Activated CD4-positive, alpha-beta T cell treated with anti-CD3 and anti-CD28 coated beads, Interleukin-2, amount 50 U/mL, for 16 hours (primary cell): ENCODE measurements at regions not wholly inside any gene's neighbourhood (a gene's known extent, or its start where the extent isn't known, plus 50 kb on each side); places are given as distances from the start of the nearest gene placed in this dataset.
"Not testable (repeated sequence)": the region's sequence is repeated elsewhere in the genome, so short reads cannot be mapped to it uniquely, and the experiment has no call there.

Source experiments
- DNase-seq: peaks from one replicate; pipeline ENCODE4 v3.0.0-alpha.2; 2020

- no peak for DNase-seq
Observed at GRCh38 chr4:11116940-11117339, 311.8 kb downstream of the HS3ST1 start.

- no peak for DNase-seq
Observed at GRCh38 chr4:11111876-11112275, 316.8 kb downstream of the HS3ST1 start.

GRCh38 chr4:11111370-11111769 is 317.3 kb downstream of the HS3ST1 start:
- no peak for DNase-seq

- DNase-seq, result no peak
Observed at GRCh38 chr4:11106759-11107158, 321.9 kb downstream of the HS3ST1 start.

- no peak for DNase-seq
Observed at GRCh38 chr4:11106190-11106589, 322.5 kb downstream of the HS3ST1 start.

- no peak for DNase-seq
Observed at GRCh38 chr4:11105715-11106114, 323.0 kb downstream of the HS3ST1 start.

GRCh38 chr4:11098461-11098860 is 330.2 kb downstream of the HS3ST1 start:
- DNase-seq, result no peak

GRCh38 chr4:11097725-11098124 is 331.0 kb downstream of the HS3ST1 start:
- no peak for DNase-seq

- no peak for DNase-seq
Observed at GRCh38 chr4:11081006-11081405, 347.7 kb downstream of the HS3ST1 start.

- DNase-seq, result no peak
Observed at GRCh38 chr4:11079171-11079570, 349.5 kb downstream of the HS3ST1 start.

- no peak for DNase-seq
Observed at GRCh38 chr4:11074581-11075241, 354.0 kb downstream of the HS3ST1 start.

GRCh38 chr4:11073621-11074051 is 355.1 kb downstream of the HS3ST1 start:
- no peak for DNase-seq

GRCh38 chr4:11072999-11073398 is 355.7 kb downstream of the HS3ST1 start:
- no peak for DNase-seq

GRCh38 chr4:11072463-11072862 is 356.2 kb downstream of the HS3ST1 start:
- DNase-seq, result no peak

- no peak for DNase-seq
Observed at GRCh38 chr4:11070813-11071212, 357.9 kb downstream of the HS3ST1 start.

- DNase-seq, result no peak
Observed at GRCh38 chr4:11069581-11070211, 359.0 kb downstream of the HS3ST1 start.

GRCh38 chr4:11069083-11069482 is 359.6 kb downstream of the HS3ST1 start:
- no peak for DNase-seq

- DNase-seq, result not testable (repeated sequence)
Observed at GRCh38 chr4:11066584-11066983, 362.1 kb downstream of the HS3ST1 start.

GRCh38 chr4:11060637-11061036 is 368.1 kb downstream of the HS3ST1 start:
- DNase-seq, result not testable (repeated sequence)

- DNase-seq, result not testable (repeated sequence)
Observed at GRCh38 chr4:11054937-11055336, 370.4 kb upstream of the CLNK start.

- no peak for DNase-seq
Observed at GRCh38 chr4:11053601-11054220, 369.1 kb upstream of the CLNK start.

- no peak for DNase-seq
Observed at GRCh38 chr4:11051181-11051580, 366.6 kb upstream of the CLNK start.

GRCh38 chr4:11050766-11051165 is 366.2 kb upstream of the CLNK start:
- no peak for DNase-seq

GRCh38 chr4:11049001-11049400 is 364.4 kb upstream of the CLNK start:
- DNase-seq, result no peak
